DMS53 (cell line): ENCODE measurements at regions not wholly inside any gene's neighbourhood (a gene's known extent, or its start where the extent isn't known, plus 50 kb on each side); places are given as distances from the start of the nearest gene placed in this dataset.
"Not testable (repeated sequence)": the region's sequence is repeated elsewhere in the genome, so short reads cannot be mapped to it uniquely, and the experiment has no call there.

ENCODE experiments used
- DNase-seq: peaks from one replicate; lab custom pipeline; 2025; lab: John Stamatoyannopoulos, UW

GRCh38 chr3:25945836-25946235, 155.9 kb downstream of the OXSM start:
- DNase-seq = no peak

- DNase-seq = no peak
Measured at GRCh38 chr3:25952133-25952532, 162.2 kb downstream of the OXSM start.

- DNase-seq = no peak
Measured at GRCh38 chr3:25957026-25957425, 167.1 kb downstream of the OXSM start.

- DNase-seq = no peak
Measured at GRCh38 chr3:25960776-25961175, 170.9 kb downstream of the OXSM start.

- peak; percentile 48 for DNase-seq
Measured at GRCh38 chr3:25962255-25962654, 172.4 kb downstream of the OXSM start.

- no peak for DNase-seq
Measured at GRCh38 chr3:25964141-25964540, 174.3 kb downstream of the OXSM start.

GRCh38 chr3:25967385-25967784, 177.5 kb downstream of the OXSM start:
- peak; percentile 0 for DNase-seq

- no peak for DNase-seq
Measured at GRCh38 chr3:25971736-25972135, 181.8 kb downstream of the OXSM start.

- DNase-seq = no peak
Measured at GRCh38 chr3:25973122-25973521, 183.2 kb downstream of the OXSM start.

- DNase-seq = no peak
Measured at GRCh38 chr3:25982756-25983155, 192.9 kb downstream of the OXSM start.

- no peak for DNase-seq
Measured at GRCh38 chr3:25985621-25986020, 195.7 kb downstream of the OXSM start.

- no peak for DNase-seq
Measured at GRCh38 chr3:25992606-25993005, 202.7 kb downstream of the OXSM start.

- no peak for DNase-seq
Measured at GRCh38 chr3:26004172-26004571, 214.3 kb downstream of the OXSM start.

GRCh38 chr3:26011276-26011675, 221.4 kb downstream of the OXSM start:
- DNase-seq = no peak

- no peak for DNase-seq
Measured at GRCh38 chr3:26012241-26012745, 222.4 kb downstream of the OXSM start.

- DNase-seq = no peak
Measured at GRCh38 chr3:26015752-26016151, 225.9 kb downstream of the OXSM start.

GRCh38 chr3:26018889-26019288, 229.0 kb downstream of the OXSM start:
- no peak for DNase-seq

- DNase-seq = not testable (repeated sequence)
Measured at GRCh38 chr3:26024206-26024605, 234.3 kb downstream of the OXSM start.

GRCh38 chr3:26029321-26029720, 239.4 kb downstream of the OXSM start:
- DNase-seq = no peak

- not testable (repeated sequence) for DNase-seq
Measured at GRCh38 chr3:26042126-26042525, 252.2 kb downstream of the OXSM start.

GRCh38 chr3:26049951-26050350, 260.1 kb downstream of the OXSM start:
- no peak for DNase-seq

- no peak for DNase-seq
Measured at GRCh38 chr3:26050776-26051175, 260.9 kb downstream of the OXSM start.

- peak; percentile 34 for DNase-seq
Measured at GRCh38 chr3:26058901-26059321, 269.0 kb downstream of the OXSM start.

GRCh38 chr3:26061947-26062346, 272.1 kb downstream of the OXSM start:
- no peak for DNase-seq

GRCh38 chr3:26064297-26064696, 274.4 kb downstream of the OXSM start:
- no peak for DNase-seq
